ENCODE measurements at regions not wholly inside any gene's neighbourhood (a gene's known extent, or its start where the extent isn't known, plus 50 kb on each side); places are given as distances from the start of the nearest gene placed in this dataset.

DNA sequence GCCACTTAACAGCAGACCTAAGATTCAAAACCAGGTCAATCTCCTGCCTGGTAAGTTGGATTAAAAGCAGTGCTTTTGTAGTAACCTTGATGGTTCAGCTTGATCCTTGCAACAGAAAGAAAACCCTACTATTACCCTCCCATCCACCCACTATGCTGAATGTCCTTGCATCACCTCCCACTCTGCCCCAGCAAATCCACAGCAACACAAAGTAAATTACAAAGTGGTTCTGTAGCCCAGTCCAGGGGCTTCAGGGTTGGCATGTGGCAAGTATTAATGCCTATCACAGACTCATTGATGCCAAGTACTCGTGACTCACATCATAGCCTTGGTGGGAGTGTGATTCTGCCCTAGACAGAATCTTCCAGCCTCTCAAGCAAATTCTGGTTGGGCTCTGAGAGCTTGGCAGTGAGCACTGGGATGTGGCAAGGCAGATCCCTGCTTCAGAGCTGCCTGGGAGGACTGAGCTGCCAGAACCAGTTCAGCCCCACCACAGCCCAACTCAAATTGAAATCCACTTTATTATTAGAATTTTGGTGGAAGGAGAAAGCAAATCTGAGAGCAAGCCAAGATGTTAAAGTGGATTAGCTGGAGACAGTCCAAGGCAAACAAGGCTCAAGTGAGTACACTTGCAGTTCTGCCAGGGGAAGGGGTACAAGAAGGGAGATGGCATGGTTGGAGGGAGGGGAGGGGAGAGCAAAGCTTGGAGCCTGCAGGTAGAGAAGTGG lies 225.8 kb upstream of the UMPS start:
- TF ChIP-seq POLR2A (IDR thresholded peaks at IDR 0.05), result no peak
- TF ChIP-seq, protein P1, sequence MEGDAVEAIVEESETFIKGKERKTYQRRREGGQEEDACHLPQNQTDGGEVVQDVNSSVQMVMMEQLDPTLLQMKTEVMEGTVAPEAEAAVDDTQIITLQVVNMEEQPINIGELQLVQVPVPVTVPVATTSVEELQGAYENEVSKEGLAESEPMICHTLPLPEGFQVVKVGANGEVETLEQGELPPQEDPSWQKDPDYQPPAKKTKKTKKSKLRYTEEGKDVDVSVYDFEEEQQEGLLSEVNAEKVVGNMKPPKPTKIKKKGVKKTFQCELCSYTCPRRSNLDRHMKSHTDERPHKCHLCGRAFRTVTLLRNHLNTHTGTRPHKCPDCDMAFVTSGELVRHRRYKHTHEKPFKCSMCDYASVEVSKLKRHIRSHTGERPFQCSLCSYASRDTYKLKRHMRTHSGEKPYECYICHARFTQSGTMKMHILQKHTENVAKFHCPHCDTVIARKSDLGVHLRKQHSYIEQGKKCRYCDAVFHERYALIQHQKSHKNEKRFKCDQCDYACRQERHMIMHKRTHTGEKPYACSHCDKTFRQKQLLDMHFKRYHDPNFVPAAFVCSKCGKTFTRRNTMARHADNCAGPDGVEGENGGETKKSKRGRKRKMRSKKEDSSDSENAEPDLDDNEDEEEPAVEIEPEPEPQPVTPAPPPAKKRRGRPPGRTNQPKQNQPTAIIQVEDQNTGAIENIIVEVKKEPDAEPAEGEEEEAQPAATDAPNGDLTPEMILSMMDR (IDR thresholded peaks at IDR 0.05), result no peak
- TF ChIP-seq EP300 (IDR thresholded peaks at IDR 0.05), result no peak
- Histone ChIP-seq H3K36me3 (no peaks in the 10 kb centered on the region), H3K4me1 (ENCODE audit: insufficient read depth) (no peaks in the 10 kb centered on the region), H3K4me3 (no peak overlapping the region), H3K9me3 (no peaks in the 10 kb centered on the region), H3K27me3 (no peaks in the 10 kb centered on the region), H3K27ac (no peak overlapping the region)
- WGBS, 3 donors, result 40 to 50% (median 44%) methylated on average over 1 of the region's 1 CpG
- no peak for DNase-seq
- intact Hi-C loops (cut with DNase I), result no loop called here

DNA sequence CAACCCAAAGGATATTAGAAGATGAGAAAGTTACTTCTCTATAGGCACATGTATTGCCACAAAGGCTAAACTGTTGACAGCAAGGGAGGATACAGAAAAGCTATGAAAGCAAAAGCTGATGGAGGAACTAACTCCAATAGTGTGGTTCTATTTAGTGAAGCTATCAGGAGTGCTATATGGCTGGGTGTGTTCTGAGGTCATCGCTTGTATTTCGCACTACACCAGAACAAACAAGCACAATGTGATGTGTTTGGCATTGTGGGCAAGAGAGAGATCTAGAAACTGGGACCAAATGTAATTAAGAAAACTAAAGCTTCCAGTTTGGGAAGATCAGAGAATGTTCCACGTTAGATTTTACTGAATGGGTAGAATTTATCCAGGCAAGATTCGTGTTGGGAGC lies 220.4 kb upstream of the UMPS start:
- Histone ChIP-seq H3K36me3 (no peaks in the 10 kb centered on the region), H3K4me3 (no peak overlapping the region), H3K27me3 (no peaks in the 10 kb centered on the region), H3K27ac (no peak overlapping the region), H3K4me1 (ENCODE audit: insufficient read depth) (no peaks in the 10 kb centered on the region), H3K9me3 (no peaks in the 10 kb centered on the region)
- WGBS, 3 donors, result 81 to 97% (median 95%) methylated on average over 4 of the region's 4 CpGs
- intact Hi-C loops (cut with DNase I), result no loop called here
- TF ChIP-seq POLR2A (IDR thresholded peaks at IDR 0.05) (no peak), EP300 (IDR thresholded peaks at IDR 0.05) (no peak)
- TF ChIP-seq, protein P1 (IDR thresholded peaks at IDR 0.05), result no peak
- DNase-seq, result no peak

DNA sequence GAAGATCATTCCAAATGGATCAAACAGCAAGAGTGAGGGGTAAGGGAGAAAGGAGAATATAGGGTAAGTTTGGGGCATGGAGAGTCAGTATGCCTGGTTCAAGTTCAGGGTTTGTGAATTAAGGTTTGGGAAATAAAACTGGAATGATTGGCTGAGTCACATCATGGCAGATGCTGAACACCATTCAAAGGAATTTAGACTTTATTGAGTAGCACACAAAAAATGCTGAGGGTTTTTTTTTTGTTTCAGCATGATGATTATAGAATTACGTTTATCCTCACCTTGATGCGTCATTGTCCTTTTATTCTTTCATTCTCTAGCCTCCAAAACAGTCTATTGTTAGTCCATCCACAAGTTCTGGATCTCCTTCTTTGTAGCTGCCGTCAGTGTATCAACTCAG lies 220.0 kb upstream of the UMPS start:
- Histone ChIP-seq H3K4me1 (ENCODE audit: insufficient read depth) (no peaks in the 10 kb centered on the region), H3K27ac (no peak overlapping the region), H3K9me3 (no peaks in the 10 kb centered on the region), H3K36me3 (no peaks in the 10 kb centered on the region), H3K4me3 (no peak overlapping the region), H3K27me3 (no peaks in the 10 kb centered on the region)
- intact Hi-C loops (cut with DNase I), result no loop called here
- 91 to 95% (median 94%) methylated on average over 3 of the region's 3 CpGs for WGBS, 3 donors
- no peak for DNase-seq
- TF ChIP-seq EP300 (IDR thresholded peaks at IDR 0.05), result no peak
- TF ChIP-seq, protein P1 (IDR thresholded peaks at IDR 0.05), result no peak
- TF ChIP-seq POLR2A (IDR thresholded peaks at IDR 0.05), result no peak

DNA sequence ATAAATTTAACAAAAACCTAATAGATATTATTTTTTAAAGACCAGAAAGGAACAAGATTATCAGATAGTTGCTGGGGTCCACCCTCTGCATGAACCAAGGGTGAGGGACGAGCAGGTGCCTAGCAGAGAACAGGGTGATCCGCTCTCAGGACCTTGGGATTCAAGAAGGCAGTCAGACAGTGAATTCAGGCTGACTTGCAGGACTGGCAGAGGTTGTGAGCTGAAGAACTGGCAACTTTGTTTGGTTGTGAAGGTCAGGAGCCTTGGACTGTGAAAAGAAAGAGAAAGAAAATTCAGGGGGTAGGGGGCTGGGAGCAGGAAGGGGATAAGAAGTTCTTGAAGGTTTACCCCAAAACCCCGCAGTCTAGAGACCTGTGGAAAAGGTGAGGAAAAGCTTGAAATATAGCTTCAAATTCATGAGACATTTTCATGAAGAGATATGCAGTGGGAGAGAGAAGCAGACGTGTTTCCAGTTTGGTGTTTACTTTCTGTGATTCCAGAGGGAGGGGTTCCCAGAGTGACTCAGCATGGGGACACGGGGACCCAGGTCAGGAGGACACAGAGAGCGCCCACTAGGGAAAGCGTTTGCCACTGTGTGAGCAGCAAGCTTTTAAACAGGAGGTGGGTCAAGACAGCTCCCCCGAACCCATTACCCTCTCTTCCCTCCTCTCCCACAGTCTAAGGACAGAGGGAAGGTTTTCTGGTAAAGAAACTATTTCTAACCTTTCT lies 217.2 kb upstream of the UMPS start:
- TF ChIP-seq EP300 (IDR thresholded peaks at IDR 0.05) (no peak), POLR2A (IDR thresholded peaks at IDR 0.05) (no peak)
- TF ChIP-seq, protein P1 (IDR thresholded peaks at IDR 0.05), result no peak
- Histone ChIP-seq H3K9me3 (no peaks in the 10 kb centered on the region), H3K4me1 (ENCODE audit: insufficient read depth) (no peaks in the 10 kb centered on the region), H3K27ac (no peak overlapping the region), H3K4me3 (no peak overlapping the region), H3K27me3 (no peaks in the 10 kb centered on the region), H3K36me3 (no peaks in the 10 kb centered on the region)
- 65 to 70% (median 66%) methylated on average over 8 of the region's 8 CpGs for WGBS, 3 donors
- intact Hi-C loops (cut with DNase I), result no loop called here
- no peak for DNase-seq
